Panc1 (cell line): ENCODE measurements at regions not wholly inside any gene's neighbourhood (a gene's known extent, or its start where the extent isn't known, plus 50 kb on each side); places are given as distances from the start of the nearest gene placed in this dataset.

Experiments
- ATAC-seq: fragments of 200-7000 bp; cut with Tn5 transposase; 2 replicates; pipeline ENCODE4 v1.9.1; 2020; ENCODE audit warnings: mild to moderate bottlenecking, moderate library complexity
- BruUV-seq: library from RNA; stranded (reverse); fragments of 400-500 nt; replicated peaks from 2 replicates; lab custom pipeline; 2021; lab: Mats Ljungman, UMichigan
- CTCF ChIA-PET: fragments of 300-600 bp; sonication (Branson Sonifier 250); formaldehyde crosslinking; loops from one replicate; lab custom pipeline; 2022; ENCODE audit warnings: antibody characterized with exemption; lab: Charles Lee
- POLR2A ChIA-PET: fragments of 300-600 bp; sonication (Branson Sonifier 250); formaldehyde crosslinking; loops from one replicate; lab custom pipeline; 2022; ENCODE audit warnings: antibody characterized with exemption; lab: Charles Lee
- DNase-seq: peaks from one replicate; pipeline ENCODE4 v3.0.0-alpha.2; 2010; ENCODE audit warnings: low read depth, low spot score
- H3K27ac ChIP-seq: 2 replicates; pipeline ENCODE4 v1.5.1; 2011; ENCODE audit warnings: mild to moderate bottlenecking, low read length, inconsistent platforms
- H3K27me3 ChIP-seq: fragments of 200-500 bp; sonication (Bioruptor generic); 2 replicates; pipeline ENCODE4 v1.6.0; 2014; ENCODE audit warnings: low read length, inconsistent platforms; ENCODE audit not compliant: control insufficient read depth, insufficient read depth
- H3K36me3 ChIP-seq: fragments of 200-500 bp; sonication (Bioruptor generic); 2 replicates; pipeline ENCODE4 v1.5.1; 2014; ENCODE audit warnings: inconsistent platforms, mild to moderate bottlenecking, low read length, moderate library complexity; ENCODE audit not compliant: control insufficient read depth, insufficient read depth
- H3K4me1 ChIP-seq: 2 replicates; pipeline ENCODE4 v1.5.1; 2011; ENCODE audit warnings: inconsistent platforms, mild to moderate bottlenecking, low read length, moderate library complexity; ENCODE audit not compliant: control insufficient read depth, insufficient read depth
- H3K4me3 ChIP-seq, 2 experiments: 2 replicates each; pipeline ENCODE4 v1.5.1; 2011 to 2012; ENCODE audit warnings: low read depth in 2 of 2, low read length in 2 of 2, mild to moderate bottlenecking in 2 of 2, inconsistent platforms in 1 of 2, moderate library complexity in 1 of 2
- H3K9me3 ChIP-seq: fragments of 200-500 bp; sonication (Bioruptor generic); 2 replicates; pipeline ENCODE4 v1.5.1; 2014; ENCODE audit warnings: low read depth, mild to moderate bottlenecking, inconsistent platforms, low read length, moderate library complexity; ENCODE audit not compliant: control insufficient read depth, insufficient read depth
- POLR2AphosphoS5 ChIP-seq: IDR thresholded peaks from 2 replicates; pipeline ENCODE4 v1.6.1; 2012; ENCODE audit warnings: mild to moderate bottlenecking, low read depth, low read length, moderate library complexity
- REST ChIP-seq, 2 experiments: IDR thresholded peaks; 2 replicates each; pipeline ENCODE4 v1.6.1; 2011 to 2012; ENCODE audit warnings: low read depth in 2 of 2, control low read depth in 1 of 2, low read length in 1 of 2, mild to moderate bottlenecking in 1 of 2, moderate library complexity in 1 of 2; ENCODE audit not compliant: insufficient read depth in 1 of 2
- SIN3A ChIP-seq: IDR thresholded peaks from 2 replicates; pipeline ENCODE4 v1.6.1; 2012; ENCODE audit warnings: low read depth, mild to moderate bottlenecking, low read length, moderate library complexity, borderline replicate concordance; ENCODE audit not compliant: insufficient read depth
- TCF7L2 ChIP-seq: IDR thresholded peaks from 2 replicates; pipeline ENCODE4 v1.6.1; 2011; ENCODE audit warnings: mild to moderate bottlenecking, low read depth, low read length, inconsistent platforms
- in situ Hi-C: cut with HindIII; loops from 2 replicates; pipeline ENCODE4 v1.10.0; 2016; ENCODE audit warnings: low sequenced_read_pairs, low pct_unique_long_range_greater_than_20kb
- intact Hi-C: fragments of 100-400 bp; cut with micrococcal nuclease; formaldehyde crosslinking; loops from one replicate; pipeline ENCODE4 v1.10.0; 2022; ENCODE audit not compliant: unreplicated experiment
- TF ChIP-seq, protein P1 (sequence below): fragments of 450-650 bp; IDR thresholded peaks from 2 replicates; pipeline ENCODE4 v1.5.1; 2017; ENCODE audit warnings: mild to moderate bottlenecking

DNA sequence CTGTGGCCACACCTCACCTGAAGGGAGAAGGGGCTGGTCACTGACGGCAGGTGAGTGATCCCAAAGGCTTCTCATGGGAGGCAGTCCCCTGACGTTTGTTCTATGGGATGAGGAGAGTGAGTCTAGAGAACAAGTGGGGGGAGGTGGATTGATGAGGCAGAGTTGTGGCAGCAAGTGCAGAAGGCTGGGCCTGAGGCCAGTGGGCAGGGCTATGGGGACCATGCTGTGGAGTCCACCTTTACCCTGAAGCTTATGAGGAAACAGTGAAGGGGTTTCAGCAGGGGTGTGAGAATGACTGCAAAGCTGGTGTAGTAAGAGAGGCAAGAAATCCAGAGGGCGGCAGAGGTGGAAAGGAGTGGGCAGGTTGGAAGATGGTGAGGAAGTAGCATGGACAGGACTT is 96.9 kb upstream of the PFN2 start:
- H3K9me3 ChIP-seq, result no peaks in the 10 kb centered on the region
- H3K4me3 ChIP-seq, result no peak overlapping the region
- POLR2A ChIA-PET, result no interaction called here
- in situ Hi-C loops (no loop called here), intact Hi-C loops (no loop called here)
- H3K27me3 ChIP-seq, result no peaks in the 10 kb centered on the region
- no TSS peak for BruUV-seq
- H3K4me1 ChIP-seq, result peaks cover 4% of the 10 kb centered on the region
- no peaks in the 10 kb centered on the region for H3K36me3 ChIP-seq
- TF ChIP-seq TCF7L2 (no peak), SIN3A (no peak), POLR2AphosphoS5 (no peak), REST (IDR thresholded peaks at IDR 0.05; ENCODE audit: insufficient read depth in 1 of 2, low read depth in 2 of 2, low read length in 1 of 2) (no peak)
- TF ChIP-seq, protein P1, sequence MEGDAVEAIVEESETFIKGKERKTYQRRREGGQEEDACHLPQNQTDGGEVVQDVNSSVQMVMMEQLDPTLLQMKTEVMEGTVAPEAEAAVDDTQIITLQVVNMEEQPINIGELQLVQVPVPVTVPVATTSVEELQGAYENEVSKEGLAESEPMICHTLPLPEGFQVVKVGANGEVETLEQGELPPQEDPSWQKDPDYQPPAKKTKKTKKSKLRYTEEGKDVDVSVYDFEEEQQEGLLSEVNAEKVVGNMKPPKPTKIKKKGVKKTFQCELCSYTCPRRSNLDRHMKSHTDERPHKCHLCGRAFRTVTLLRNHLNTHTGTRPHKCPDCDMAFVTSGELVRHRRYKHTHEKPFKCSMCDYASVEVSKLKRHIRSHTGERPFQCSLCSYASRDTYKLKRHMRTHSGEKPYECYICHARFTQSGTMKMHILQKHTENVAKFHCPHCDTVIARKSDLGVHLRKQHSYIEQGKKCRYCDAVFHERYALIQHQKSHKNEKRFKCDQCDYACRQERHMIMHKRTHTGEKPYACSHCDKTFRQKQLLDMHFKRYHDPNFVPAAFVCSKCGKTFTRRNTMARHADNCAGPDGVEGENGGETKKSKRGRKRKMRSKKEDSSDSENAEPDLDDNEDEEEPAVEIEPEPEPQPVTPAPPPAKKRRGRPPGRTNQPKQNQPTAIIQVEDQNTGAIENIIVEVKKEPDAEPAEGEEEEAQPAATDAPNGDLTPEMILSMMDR, result no peak
- no peak for DNase-seq
- CTCF ChIA-PET, result no interaction called here
- no peak for ATAC-seq
- no peak overlapping the region for H3K27ac ChIP-seq

DNA sequence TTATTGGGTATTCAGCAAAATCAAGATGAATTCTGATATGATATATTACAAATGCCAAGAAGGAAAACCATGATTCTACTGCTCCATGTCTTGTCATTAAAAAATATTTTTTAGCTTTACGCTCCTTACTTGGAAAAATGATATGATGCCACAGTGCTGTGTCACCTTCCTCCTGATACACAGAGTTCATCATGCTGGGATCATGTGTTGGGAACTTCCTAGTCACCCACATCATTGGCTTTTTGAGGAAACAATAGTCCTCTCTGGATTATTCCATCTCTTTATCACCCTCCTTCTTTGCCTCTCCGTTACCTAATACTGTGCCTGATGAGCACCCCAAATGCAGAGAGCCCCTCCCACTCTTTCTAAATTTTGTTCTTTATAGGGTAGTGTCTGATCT is 94.3 kb upstream of the PFN2 start:
- POLR2A ChIA-PET, result no interaction called here
- intact Hi-C loops, result no loop called here
- no peak for ATAC-seq

More for the DNA sequence above, 94.3 kb upstream of the PFN2 start:
- Histone ChIP-seq H3K27me3 (no peaks in the 10 kb centered on the region), H3K27ac (no peak overlapping the region), H3K36me3 (no peaks in the 10 kb centered on the region), H3K4me3 (no peak overlapping the region), H3K4me1 (peaks cover 9% of the 10 kb centered on the region), H3K9me3 (no peaks in the 10 kb centered on the region)
- BruUV-seq, result no TSS peak
- no peak for DNase-seq
- TF ChIP-seq TCF7L2, result no peak
- TF ChIP-seq REST (IDR thresholded peaks at IDR 0.05; ENCODE audit: insufficient read depth in 1 of 2, low read depth in 2 of 2, low read length in 1 of 2), result no peak
- TF ChIP-seq, protein P1, result no peak
- TF ChIP-seq SIN3A, result no peak
- no peak for TF ChIP-seq POLR2AphosphoS5
- in situ Hi-C loops, result no loop called here
- CTCF ChIA-PET, result interaction anchor here (0.6 kb wide), 1 partner anchor 128 kb away, joined by 6 read pairs; no protein-coding TSS in a partner anchor
